Loucy (cell line): ENCODE measurements at regions not wholly inside any gene's neighbourhood (a gene's known extent, or its start where the extent isn't known, plus 50 kb on each side); places are given as distances from the start of the nearest gene placed in this dataset.

Experiments used
- H2AFZ ChIP-seq: fragments of 200-600 bp; sonication (generic); 2 replicates; pipeline ENCODE4 v1.6.0; 2016; ENCODE audit warnings: antibody characterized with exemption, mild to moderate bottlenecking, low read length, moderate library complexity
- H3F3A ChIP-seq: fragments of 200-600 bp; 2 replicates; pipeline ENCODE4 v1.6.0; 2016; ENCODE audit warnings: antibody characterized with exemption, low read depth, mild to moderate bottlenecking
- H3K27me3 ChIP-seq: fragments of 200-600 bp; sonication (generic); 2 replicates; pipeline ENCODE4 v1.6.1; 2014; ENCODE audit warnings: low read length, mild to moderate bottlenecking; ENCODE audit not compliant: insufficient read depth, poor library complexity, severe bottlenecking
- H3K36me3 ChIP-seq: fragments of 200-600 bp; sonication (generic); 2 replicates; pipeline ENCODE4 v1.6.1; 2016; ENCODE audit warnings: low read length; ENCODE audit not compliant: insufficient read depth
- H3K4me1 ChIP-seq: fragments of 200-600 bp; sonication (generic); 2 replicates; pipeline ENCODE4 v1.5.1; 2014; ENCODE audit warnings: low read length, mild to moderate bottlenecking; ENCODE audit not compliant: insufficient read depth, poor library complexity, severe bottlenecking
- H3K4me2 ChIP-seq: fragments of 200-600 bp; sonication (generic); 2 replicates; pipeline ENCODE4 v1.6.0; 2014; ENCODE audit warnings: antibody characterized with exemption, low read length, low read depth, mild to moderate bottlenecking; ENCODE audit not compliant: poor library complexity, severe bottlenecking
- H3K4me3 ChIP-seq: fragments of 200-600 bp; sonication (generic); 2 replicates; pipeline ENCODE4 v1.5.1; 2014; ENCODE audit warnings: low read length, mild to moderate bottlenecking, mixed read lengths; ENCODE audit not compliant: poor library complexity, severe bottlenecking
- H3K79me2 ChIP-seq: fragments of 200-600 bp; sonication (generic); 2 replicates; pipeline ENCODE4 v1.6.1; 2014; ENCODE audit warnings: low read length; ENCODE audit not compliant: insufficient read depth
- H3K9ac ChIP-seq: fragments of 200-600 bp; sonication (generic); 2 replicates; pipeline ENCODE4 v1.6.0; 2014; ENCODE audit warnings: mild to moderate bottlenecking, low read depth, low read length, moderate library complexity; ENCODE audit not compliant: poor library complexity, severe bottlenecking
- H3K9me2 ChIP-seq: fragments of 200-600 bp; sonication (generic); replicated peaks from 2 replicates; pipeline ENCODE4 v1.6.1; 2016; ENCODE audit warnings: low read depth, low read length, mixed read lengths
- H3K9me3 ChIP-seq: fragments of 200-600 bp; sonication (generic); 2 replicates; pipeline ENCODE4 v1.6.1; 2014; ENCODE audit warnings: mild to moderate bottlenecking, antibody characterized with exemption, low read length, low read depth; ENCODE audit not compliant: insufficient read depth
- H4K20me1 ChIP-seq: fragments of 200-600 bp; sonication (generic); 2 replicates; pipeline ENCODE4 v1.6.0; 2014; ENCODE audit warnings: antibody characterized with exemption, low read length, mild to moderate bottlenecking; ENCODE audit not compliant: insufficient read depth, poor library complexity, severe bottlenecking
- EZH2phosphoT487 ChIP-seq: fragments of 200-600 bp; IDR thresholded peaks from 2 replicates; pipeline ENCODE4 v1.6.1; 2018; ENCODE audit warnings: antibody characterized with exemption, mild to moderate bottlenecking, moderate library complexity, borderline replicate concordance
- TF ChIP-seq, protein P1 (sequence below): fragments of 200-600 bp; sonication (generic); conservative IDR thresholded peaks from 2 replicates; pipeline ENCODE4 v1.5.1; 2014; ENCODE audit warnings: mild to moderate bottlenecking, antibody characterized with exemption, low read length

DNA sequence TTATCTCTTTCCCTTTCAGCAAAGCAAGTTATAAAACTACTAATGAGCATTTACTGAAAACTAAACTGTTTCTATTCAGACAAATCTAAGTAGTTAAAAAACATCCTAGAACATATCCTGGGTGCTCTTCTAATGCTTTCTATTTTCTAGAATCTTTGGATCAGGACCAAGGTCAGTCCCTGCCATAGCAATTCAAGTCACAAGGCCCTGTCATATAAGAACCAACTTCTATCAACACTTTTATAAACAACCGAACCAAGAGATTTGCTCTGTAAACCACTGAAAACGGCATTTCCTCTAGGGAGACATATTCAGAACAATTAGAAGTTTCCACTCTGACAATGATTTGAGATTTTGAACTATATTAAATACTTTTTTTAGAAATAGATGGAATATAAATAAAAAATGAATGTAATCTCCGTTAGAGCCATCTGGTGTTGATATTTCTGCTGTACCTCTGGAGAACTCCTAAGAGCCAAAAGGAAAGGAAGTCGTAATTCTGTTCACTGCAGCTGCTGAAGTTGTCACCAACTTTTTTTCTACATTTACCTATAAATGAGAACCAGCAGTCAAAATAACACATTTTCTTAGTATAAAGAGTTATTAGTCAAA lies 51.4 kb upstream of the LGSN start:
- Histone ChIP-seq H4K20me1 (no peaks in the 10 kb centered on the region), H3K4me1 (no peaks in the 10 kb centered on the region), H3K4me2 (no peak overlapping the region), H3F3A (no peaks in the 10 kb centered on the region), H3K9me3 (no peaks in the 10 kb centered on the region; the same call in 1 of the 2 replicates), H3K9ac (no peak overlapping the region), H2AFZ (no peak overlapping the region), H3K36me3 (no peaks in the 10 kb centered on the region), H3K79me2 (no peaks in the 10 kb centered on the region), H3K4me3 (no peak overlapping the region), H3K9me2 (no peaks in the 10 kb centered on the region), H3K27me3 (no peaks in the 10 kb centered on the region)
- TF ChIP-seq, protein P1, sequence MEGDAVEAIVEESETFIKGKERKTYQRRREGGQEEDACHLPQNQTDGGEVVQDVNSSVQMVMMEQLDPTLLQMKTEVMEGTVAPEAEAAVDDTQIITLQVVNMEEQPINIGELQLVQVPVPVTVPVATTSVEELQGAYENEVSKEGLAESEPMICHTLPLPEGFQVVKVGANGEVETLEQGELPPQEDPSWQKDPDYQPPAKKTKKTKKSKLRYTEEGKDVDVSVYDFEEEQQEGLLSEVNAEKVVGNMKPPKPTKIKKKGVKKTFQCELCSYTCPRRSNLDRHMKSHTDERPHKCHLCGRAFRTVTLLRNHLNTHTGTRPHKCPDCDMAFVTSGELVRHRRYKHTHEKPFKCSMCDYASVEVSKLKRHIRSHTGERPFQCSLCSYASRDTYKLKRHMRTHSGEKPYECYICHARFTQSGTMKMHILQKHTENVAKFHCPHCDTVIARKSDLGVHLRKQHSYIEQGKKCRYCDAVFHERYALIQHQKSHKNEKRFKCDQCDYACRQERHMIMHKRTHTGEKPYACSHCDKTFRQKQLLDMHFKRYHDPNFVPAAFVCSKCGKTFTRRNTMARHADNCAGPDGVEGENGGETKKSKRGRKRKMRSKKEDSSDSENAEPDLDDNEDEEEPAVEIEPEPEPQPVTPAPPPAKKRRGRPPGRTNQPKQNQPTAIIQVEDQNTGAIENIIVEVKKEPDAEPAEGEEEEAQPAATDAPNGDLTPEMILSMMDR: no peak
- TF ChIP-seq EZH2phosphoT487: no peak

DNA sequence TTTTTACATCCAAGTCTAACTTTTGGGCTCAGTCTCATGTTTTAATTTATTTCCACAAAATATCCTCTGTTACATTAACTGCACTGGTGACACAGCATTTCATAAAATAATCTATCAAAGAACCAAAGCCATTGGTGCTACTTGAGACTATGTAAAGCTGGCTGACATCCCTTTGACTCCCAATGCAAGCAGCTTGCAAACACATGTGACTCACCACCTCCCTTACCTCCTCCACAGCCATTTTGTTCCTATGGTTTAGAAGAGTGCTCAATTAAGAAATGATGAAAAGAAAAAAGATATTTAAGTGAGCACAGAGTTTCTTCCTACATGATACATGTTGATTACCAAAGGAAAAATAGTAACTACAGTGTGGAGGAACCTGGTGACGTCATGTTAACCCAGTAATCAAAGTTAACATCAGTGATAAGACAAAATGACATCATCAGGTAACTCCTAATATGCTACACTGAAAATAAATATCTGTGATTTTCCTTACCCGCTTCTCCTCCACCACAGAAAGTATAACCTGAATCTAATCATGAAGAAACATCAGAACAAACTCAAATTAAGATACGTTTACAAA lies 53.3 kb upstream of the LGSN start:
- Histone ChIP-seq H3K27me3 (no peaks in the 10 kb centered on the region), H3K4me1 (no peaks in the 10 kb centered on the region), H3F3A (no peaks in the 10 kb centered on the region), H3K36me3 (no peaks in the 10 kb centered on the region), H2AFZ (no peak overlapping the region), H3K4me3 (no peak overlapping the region), H3K4me2 (no peak overlapping the region), H3K9me2 (no peaks in the 10 kb centered on the region), H3K9me3 (no peaks in the 10 kb centered on the region; the same call in 1 of the 2 replicates), H3K79me2 (no peaks in the 10 kb centered on the region), H3K9ac (no peak overlapping the region), H4K20me1 (no peaks in the 10 kb centered on the region)
- TF ChIP-seq, protein P1: no peak
- no peak for TF ChIP-seq EZH2phosphoT487

DNA sequence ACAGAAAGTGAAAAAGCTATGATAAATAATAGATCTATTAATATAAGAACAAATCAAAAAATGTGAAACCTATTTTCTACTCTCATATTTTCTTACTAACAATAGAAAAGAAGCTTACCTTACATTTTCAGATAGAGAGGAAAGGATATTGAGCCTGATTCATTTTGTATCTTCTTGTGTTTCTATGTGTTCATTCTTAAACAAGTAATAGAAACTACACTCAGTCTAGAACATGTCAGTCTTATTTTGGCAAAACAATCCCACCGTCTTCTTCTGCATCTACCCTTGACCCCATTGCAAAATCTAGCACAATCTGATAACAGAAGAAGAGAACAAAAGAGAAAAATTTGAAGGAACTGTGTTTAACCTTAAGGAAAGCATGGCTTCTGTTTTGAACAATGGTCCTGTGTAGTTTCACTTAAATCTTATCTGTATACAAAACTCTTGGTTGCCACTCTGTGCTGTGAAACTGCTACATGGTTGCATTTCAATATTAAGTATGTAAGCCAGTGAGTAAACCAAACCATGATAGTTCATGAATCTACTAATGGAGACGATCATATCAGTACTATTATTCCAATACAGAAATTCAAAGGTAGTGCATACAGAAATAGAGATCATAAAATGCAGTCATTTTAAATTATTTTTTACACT lies 69.5 kb upstream of the LGSN start:
- H3K4me2 ChIP-seq: no peak overlapping the region
- H3K9me3 ChIP-seq: no peaks in the 10 kb centered on the region
- no peaks in the 10 kb centered on the region for H3K4me1 ChIP-seq
- no peaks in the 10 kb centered on the region for H4K20me1 ChIP-seq
- no peaks in the 10 kb centered on the region for H3K36me3 ChIP-seq
- H2AFZ ChIP-seq: no peak overlapping the region
- H3K9me2 ChIP-seq: no peaks in the 10 kb centered on the region
- TF ChIP-seq EZH2phosphoT487: no peak
- TF ChIP-seq, protein P1: no peak
- H3K9ac ChIP-seq: no peak overlapping the region
- no peaks in the 10 kb centered on the region for H3K79me2 ChIP-seq
- no peaks in the 10 kb centered on the region for H3F3A ChIP-seq
- H3K27me3 ChIP-seq: no peaks in the 10 kb centered on the region
- H3K4me3 ChIP-seq: no peak overlapping the region
